HepG2 (cell line): ENCODE measurements at regions not wholly inside any gene's neighbourhood (a gene's known extent, or its start where the extent isn't known, plus 50 kb on each side); places are given as distances from the start of the nearest gene placed in this dataset.

ENCODE experiments used
- AGO1 ChIP-seq: fragments of 200-400 bp; formaldehyde crosslinking; IDR thresholded peaks from 2 replicates; pipeline ENCODE4 v1.6.1; 2017; ENCODE audit warnings: mild to moderate bottlenecking, low read depth, low read length, moderate library complexity; ENCODE audit not compliant: poor library complexity, severe bottlenecking
- ARNTL ChIP-seq: sonication (generic); formaldehyde crosslinking; IDR thresholded peaks from 2 replicates; pipeline ENCODE4 v1.4.0; 2020; ENCODE audit warnings: mild to moderate bottlenecking, missing genetic modification reagents
- FIP1L1 ChIP-seq: fragments of 200-400 bp; formaldehyde crosslinking; IDR thresholded peaks from 2 replicates; pipeline ENCODE4 v1.6.1; 2018; ENCODE audit warnings: low read depth, mild to moderate bottlenecking, low read length, moderate library complexity, borderline replicate concordance; ENCODE audit not compliant: insufficient read depth
- FOXA1 ChIP-seq, 2 experiments: fragments of 450-650 bp in 1 of 2; sonication (generic) in 1 of 2; formaldehyde crosslinking in 1 of 2; IDR thresholded peaks; 2 replicates each; pipeline versions ENCODE4 v1.4.0 to v1.6.1; 2016 to 2020; ENCODE audit warnings: missing genetic modification reagents in 1 of 2
- HIVEP1 ChIP-seq: sonication (generic); formaldehyde crosslinking; IDR thresholded peaks from 2 replicates; pipeline ENCODE4 v1.4.0; 2020; ENCODE audit warnings: mild to moderate bottlenecking, missing genetic modification reagents
- MAF1 ChIP-seq: sonication (generic); formaldehyde crosslinking; IDR thresholded peaks from 2 replicates; pipeline ENCODE4 v1.5.0; 2020; ENCODE audit warnings: missing genetic modification reagents, borderline replicate concordance
- ONECUT2 ChIP-seq: sonication (generic); formaldehyde crosslinking; IDR thresholded peaks from 2 replicates; pipeline ENCODE4 v1.4.0; 2020; ENCODE audit warnings: missing genetic modification reagents
- ZNF556 ChIP-seq: sonication (generic); formaldehyde crosslinking; IDR thresholded peaks from 2 replicates; pipeline ENCODE4 v1.4.0; 2020; ENCODE audit warnings: mild to moderate bottlenecking, missing genetic modification reagents, borderline replicate concordance
- ZNF562 ChIP-seq: sonication (generic); formaldehyde crosslinking; IDR thresholded peaks from 2 replicates; pipeline ENCODE4 v1.8.0; 2022; ENCODE audit warnings: missing genetic modification reagents, borderline replicate concordance
- ZNF777 ChIP-seq: sonication (generic); formaldehyde crosslinking; IDR thresholded peaks from 2 replicates; pipeline ENCODE4 v1.4.0; 2020; ENCODE audit warnings: missing genetic modification reagents
- TF ChIP-seq, protein P1 (sequence below): sonication (generic); formaldehyde crosslinking; IDR thresholded peaks from 2 replicates; pipeline ENCODE4 v1.5.0; 2020; ENCODE audit warnings: missing genetic modification reagents, mild to moderate bottlenecking, borderline replicate concordance
- TF ChIP-seq, protein P2 (sequence below): IDR thresholded peaks from 2 replicates; pipeline ENCODE4 v1.4.0; 2020; ENCODE audit warnings: mild to moderate bottlenecking, missing genetic modification reagents
- TF ChIP-seq, protein P3 (sequence below): sonication (generic); formaldehyde crosslinking; IDR thresholded peaks from 2 replicates; pipeline ENCODE4 v1.4.0; 2020; ENCODE audit warnings: missing genetic modification reagents, borderline replicate concordance
- TF ChIP-seq, protein P4 (sequence below): sonication (generic); formaldehyde crosslinking; IDR thresholded peaks from 2 replicates; pipeline ENCODE4 v1.5.0; 2020; ENCODE audit warnings: mild to moderate bottlenecking, missing genetic modification reagents
- TF ChIP-seq, protein P5 (sequence below): sonication (generic); formaldehyde crosslinking; IDR thresholded peaks from 2 replicates; pipeline ENCODE4 v1.5.0; 2020; ENCODE audit warnings: missing genetic modification reagents

DNA sequence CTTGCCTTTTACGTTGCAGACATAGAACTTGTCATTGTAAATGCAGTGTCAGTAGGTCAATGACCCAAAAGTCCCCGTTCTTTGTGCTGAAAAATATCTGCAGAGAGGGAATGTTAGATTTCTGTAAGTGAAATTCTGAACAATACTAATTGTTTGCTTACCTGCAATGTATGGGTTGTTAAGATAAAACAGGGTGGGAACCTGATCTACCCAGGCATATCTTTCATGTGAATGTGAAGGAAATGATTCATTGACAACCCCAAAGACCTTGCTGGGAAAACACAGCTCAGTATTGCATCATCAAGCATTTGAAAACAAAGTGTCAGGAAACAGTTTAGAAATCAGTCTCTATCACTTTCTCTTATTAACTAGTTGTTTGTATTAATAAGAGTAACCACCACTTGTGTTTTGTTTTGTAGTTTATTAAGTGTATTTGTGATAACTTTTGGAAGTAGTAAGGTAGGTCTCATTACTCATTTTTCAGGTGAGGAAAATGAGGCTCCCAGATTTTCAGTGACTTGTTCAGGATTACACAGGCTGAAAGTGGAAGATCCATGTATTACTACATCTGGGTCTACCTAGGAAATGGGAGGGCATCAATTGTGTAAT, 57.9 kb upstream of the SLC38A2 start (continued):
- no peak for TF ChIP-seq ZNF777 (CRISPR knock-in tag)
- TF ChIP-seq, protein P1, sequence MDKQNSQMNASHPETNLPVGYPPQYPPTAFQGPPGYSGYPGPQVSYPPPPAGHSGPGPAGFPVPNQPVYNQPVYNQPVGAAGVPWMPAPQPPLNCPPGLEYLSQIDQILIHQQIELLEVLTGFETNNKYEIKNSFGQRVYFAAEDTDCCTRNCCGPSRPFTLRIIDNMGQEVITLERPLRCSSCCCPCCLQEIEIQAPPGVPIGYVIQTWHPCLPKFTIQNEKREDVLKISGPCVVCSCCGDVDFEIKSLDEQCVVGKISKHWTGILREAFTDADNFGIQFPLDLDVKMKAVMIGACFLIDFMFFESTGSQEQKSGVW (CRISPR knock-in tag), result no peak
- TF ChIP-seq, protein P2, sequence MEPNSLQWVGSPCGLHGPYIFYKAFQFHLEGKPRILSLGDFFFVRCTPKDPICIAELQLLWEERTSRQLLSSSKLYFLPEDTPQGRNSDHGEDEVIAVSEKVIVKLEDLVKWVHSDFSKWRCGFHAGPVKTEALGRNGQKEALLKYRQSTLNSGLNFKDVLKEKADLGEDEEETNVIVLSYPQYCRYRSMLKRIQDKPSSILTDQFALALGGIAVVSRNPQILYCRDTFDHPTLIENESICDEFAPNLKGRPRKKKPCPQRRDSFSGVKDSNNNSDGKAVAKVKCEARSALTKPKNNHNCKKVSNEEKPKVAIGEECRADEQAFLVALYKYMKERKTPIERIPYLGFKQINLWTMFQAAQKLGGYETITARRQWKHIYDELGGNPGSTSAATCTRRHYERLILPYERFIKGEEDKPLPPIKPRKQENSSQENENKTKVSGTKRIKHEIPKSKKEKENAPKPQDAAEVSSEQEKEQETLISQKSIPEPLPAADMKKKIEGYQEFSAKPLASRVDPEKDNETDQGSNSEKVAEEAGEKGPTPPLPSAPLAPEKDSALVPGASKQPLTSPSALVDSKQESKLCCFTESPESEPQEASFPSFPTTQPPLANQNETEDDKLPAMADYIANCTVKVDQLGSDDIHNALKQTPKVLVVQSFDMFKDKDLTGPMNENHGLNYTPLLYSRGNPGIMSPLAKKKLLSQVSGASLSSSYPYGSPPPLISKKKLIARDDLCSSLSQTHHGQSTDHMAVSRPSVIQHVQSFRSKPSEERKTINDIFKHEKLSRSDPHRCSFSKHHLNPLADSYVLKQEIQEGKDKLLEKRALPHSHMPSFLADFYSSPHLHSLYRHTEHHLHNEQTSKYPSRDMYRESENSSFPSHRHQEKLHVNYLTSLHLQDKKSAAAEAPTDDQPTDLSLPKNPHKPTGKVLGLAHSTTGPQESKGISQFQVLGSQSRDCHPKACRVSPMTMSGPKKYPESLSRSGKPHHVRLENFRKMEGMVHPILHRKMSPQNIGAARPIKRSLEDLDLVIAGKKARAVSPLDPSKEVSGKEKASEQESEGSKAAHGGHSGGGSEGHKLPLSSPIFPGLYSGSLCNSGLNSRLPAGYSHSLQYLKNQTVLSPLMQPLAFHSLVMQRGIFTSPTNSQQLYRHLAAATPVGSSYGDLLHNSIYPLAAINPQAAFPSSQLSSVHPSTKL (CRISPR knock-in tag), result peak; percentile 95
- TF ChIP-seq, protein P3, sequence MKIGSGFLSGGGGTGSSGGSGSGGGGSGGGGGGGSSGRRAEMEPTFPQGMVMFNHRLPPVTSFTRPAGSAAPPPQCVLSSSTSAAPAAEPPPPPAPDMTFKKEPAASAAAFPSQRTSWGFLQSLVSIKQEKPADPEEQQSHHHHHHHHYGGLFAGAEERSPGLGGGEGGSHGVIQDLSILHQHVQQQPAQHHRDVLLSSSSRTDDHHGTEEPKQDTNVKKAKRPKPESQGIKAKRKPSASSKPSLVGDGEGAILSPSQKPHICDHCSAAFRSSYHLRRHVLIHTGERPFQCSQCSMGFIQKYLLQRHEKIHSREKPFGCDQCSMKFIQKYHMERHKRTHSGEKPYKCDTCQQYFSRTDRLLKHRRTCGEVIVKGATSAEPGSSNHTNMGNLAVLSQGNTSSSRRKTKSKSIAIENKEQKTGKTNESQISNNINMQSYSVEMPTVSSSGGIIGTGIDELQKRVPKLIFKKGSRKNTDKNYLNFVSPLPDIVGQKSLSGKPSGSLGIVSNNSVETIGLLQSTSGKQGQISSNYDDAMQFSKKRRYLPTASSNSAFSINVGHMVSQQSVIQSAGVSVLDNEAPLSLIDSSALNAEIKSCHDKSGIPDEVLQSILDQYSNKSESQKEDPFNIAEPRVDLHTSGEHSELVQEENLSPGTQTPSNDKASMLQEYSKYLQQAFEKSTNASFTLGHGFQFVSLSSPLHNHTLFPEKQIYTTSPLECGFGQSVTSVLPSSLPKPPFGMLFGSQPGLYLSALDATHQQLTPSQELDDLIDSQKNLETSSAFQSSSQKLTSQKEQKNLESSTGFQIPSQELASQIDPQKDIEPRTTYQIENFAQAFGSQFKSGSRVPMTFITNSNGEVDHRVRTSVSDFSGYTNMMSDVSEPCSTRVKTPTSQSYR (CRISPR knock-in tag), result no peak
- TF ChIP-seq, protein P4, sequence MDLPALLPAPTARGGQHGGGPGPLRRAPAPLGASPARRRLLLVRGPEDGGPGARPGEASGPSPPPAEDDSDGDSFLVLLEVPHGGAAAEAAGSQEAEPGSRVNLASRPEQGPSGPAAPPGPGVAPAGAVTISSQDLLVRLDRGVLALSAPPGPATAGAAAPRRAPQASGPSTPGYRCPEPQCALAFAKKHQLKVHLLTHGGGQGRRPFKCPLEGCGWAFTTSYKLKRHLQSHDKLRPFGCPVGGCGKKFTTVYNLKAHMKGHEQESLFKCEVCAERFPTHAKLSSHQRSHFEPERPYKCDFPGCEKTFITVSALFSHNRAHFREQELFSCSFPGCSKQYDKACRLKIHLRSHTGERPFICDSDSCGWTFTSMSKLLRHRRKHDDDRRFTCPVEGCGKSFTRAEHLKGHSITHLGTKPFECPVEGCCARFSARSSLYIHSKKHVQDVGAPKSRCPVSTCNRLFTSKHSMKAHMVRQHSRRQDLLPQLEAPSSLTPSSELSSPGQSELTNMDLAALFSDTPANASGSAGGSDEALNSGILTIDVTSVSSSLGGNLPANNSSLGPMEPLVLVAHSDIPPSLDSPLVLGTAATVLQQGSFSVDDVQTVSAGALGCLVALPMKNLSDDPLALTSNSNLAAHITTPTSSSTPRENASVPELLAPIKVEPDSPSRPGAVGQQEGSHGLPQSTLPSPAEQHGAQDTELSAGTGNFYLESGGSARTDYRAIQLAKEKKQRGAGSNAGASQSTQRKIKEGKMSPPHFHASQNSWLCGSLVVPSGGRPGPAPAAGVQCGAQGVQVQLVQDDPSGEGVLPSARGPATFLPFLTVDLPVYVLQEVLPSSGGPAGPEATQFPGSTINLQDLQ (CRISPR knock-in tag), result no peak
- no peak for TF ChIP-seq ONECUT2 (CRISPR knock-in tag)
- 0 out of 2 replicates have a peak, but pooled peaks have one; percentile 33 for TF ChIP-seq ARNTL (CRISPR knock-in tag)
- TF ChIP-seq AGO1, result no peak
- TF ChIP-seq FOXA1 (IDR thresholded peaks at IDR 0.05), result no peak
- TF ChIP-seq FOXA1 (CRISPR knock-in tag; IDR thresholded peaks at IDR 0.05), result peak; percentile 67
- no peak for TF ChIP-seq MAF1 (CRISPR knock-in tag)
- TF ChIP-seq HIVEP1 (CRISPR knock-in tag), result no peak
- TF ChIP-seq, protein P5, sequence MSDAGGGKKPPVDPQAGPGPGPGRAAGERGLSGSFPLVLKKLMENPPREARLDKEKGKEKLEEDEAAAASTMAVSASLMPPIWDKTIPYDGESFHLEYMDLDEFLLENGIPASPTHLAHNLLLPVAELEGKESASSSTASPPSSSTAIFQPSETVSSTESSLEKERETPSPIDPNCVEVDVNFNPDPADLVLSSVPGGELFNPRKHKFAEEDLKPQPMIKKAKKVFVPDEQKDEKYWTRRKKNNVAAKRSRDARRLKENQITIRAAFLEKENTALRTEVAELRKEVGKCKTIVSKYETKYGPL, result no peak
- no peak for TF ChIP-seq ZNF562 (CRISPR knock-in tag)
- no peak for TF ChIP-seq FIP1L1
- TF ChIP-seq ZNF556 (CRISPR knock-in tag), result 0 out of 2 replicates have a peak, but pooled peaks have one; percentile 49
